ENCODE measurements at regions not wholly inside any gene's neighbourhood (a gene's known extent, or its start where the extent isn't known, plus 50 kb on each side); places are given as distances from the start of the nearest gene placed in this dataset.
"Not testable (repeated sequence)": the region's sequence is repeated elsewhere in the genome, so short reads cannot be mapped to it uniquely, and the experiment has no call there.

- not testable (repeated sequence) for TF ChIP-seq POLR2AphosphoS5, EP300, CTCF (IDR thresholded peaks at IDR 0.05)
Measured at GRCh38 chr13:52240752-52241151, 81.4 kb upstream of the NEK3 start.
